ENCODE measurements at regions not wholly inside any gene's neighbourhood (a gene's known extent, or its start where the extent isn't known, plus 50 kb on each side); places are given as distances from the start of the nearest gene placed in this dataset.

- TF ChIP-seq POLR2A (IDR thresholded peaks at IDR 0.05; ENCODE audit: extremely low read depth, insufficient read length) (no peak), CTCF (IDR thresholded peaks at IDR 0.05; ENCODE audit: low read depth, low read length) (no peak), MYC (IDR thresholded peaks at IDR 0.05; ENCODE audit: low read depth, low read length) (no peak), MAX (IDR thresholded peaks at IDR 0.05; ENCODE audit: low read depth, low read length) (no peak)
These were observed 267.8 kb downstream of the INSIG2 start for GRCh38 chr2:118356051-118356450.
